HEK293T (cell line): ENCODE measurements at regions not wholly inside any gene's neighbourhood (a gene's known extent, or its start where the extent isn't known, plus 50 kb on each side); places are given as distances from the start of the nearest gene placed in this dataset.

Experiments
- CTCF ChIA-PET: fragments of 350-600 bp; formaldehyde crosslinking; extraction: SDS; loops from one replicate; lab custom pipeline; 2021; ENCODE audit warnings: antibody characterized with exemption, inconsistent platforms; lab: Yijun Ruan, JAX
- POLR2A ChIA-PET: fragments of 350-600 bp; formaldehyde crosslinking; extraction: SDS; loops from one replicate; lab custom pipeline; 2020; ENCODE audit warnings: antibody characterized with exemption, inconsistent platforms; lab: Yijun Ruan, JAX
- DNase-seq: peaks from one replicate; pipeline ENCODE4 v3.0.0; 2012; ENCODE audit warnings: mixed read lengths; ENCODE audit errors: extremely low spot score
- ARNT ChIP-seq: fragments of 450-650 bp; IDR thresholded peaks from 2 replicates; pipeline ENCODE4 v1.6.1; 2017; ENCODE audit warnings: mild to moderate bottlenecking
- BHLHE40 ChIP-seq: fragments of 450-650 bp; IDR thresholded peaks from 2 replicates; pipeline ENCODE4 v1.6.1; 2016; ENCODE audit warnings: mild to moderate bottlenecking, moderate library complexity, borderline replicate concordance
- CTBP1 ChIP-seq: fragments of 450-650 bp; IDR thresholded peaks from 2 replicates; pipeline ENCODE4 v1.6.1; 2016; ENCODE audit warnings: borderline replicate concordance
- ELF4 ChIP-seq: fragments of 450-650 bp; IDR thresholded peaks from 2 replicates; pipeline ENCODE4 v1.6.1; 2017; ENCODE audit warnings: antibody characterized with exemption
- FOXA1 ChIP-seq: fragments of 450-650 bp; IDR thresholded peaks from 2 replicates; pipeline ENCODE4 v1.6.1; 2016; ENCODE audit warnings: mild to moderate bottlenecking
- FOXK2 ChIP-seq: fragments of 450-650 bp; IDR thresholded peaks from 2 replicates; pipeline ENCODE4 v1.6.1; 2016; ENCODE audit warnings: mild to moderate bottlenecking
- FOXM1 ChIP-seq: fragments of 450-650 bp; IDR thresholded peaks from 2 replicates; pipeline ENCODE4 v1.6.1; 2017; ENCODE audit warnings: mild to moderate bottlenecking, borderline replicate concordance
- HDGF ChIP-seq: fragments of 450-650 bp; IDR thresholded peaks from 2 replicates; pipeline ENCODE4 v1.6.1; 2017; ENCODE audit warnings: antibody characterized with exemption, borderline replicate concordance
- L3MBTL2 ChIP-seq: fragments of 450-650 bp; conservative IDR thresholded peaks from 2 replicates; pipeline ENCODE4 v1.6.1; 2016; ENCODE audit warnings: mild to moderate bottlenecking
- LEF1 ChIP-seq: fragments of 450-650 bp; IDR thresholded peaks from 2 replicates; pipeline ENCODE4 v1.6.1; 2017; ENCODE audit warnings: mild to moderate bottlenecking, borderline replicate concordance
- NFRKB ChIP-seq: fragments of 450-650 bp; IDR thresholded peaks from 2 replicates; pipeline ENCODE4 v1.6.1; 2016; ENCODE audit warnings: mild to moderate bottlenecking, moderate library complexity
- PKNOX1 ChIP-seq: fragments of 450-650 bp; IDR thresholded peaks from 2 replicates; pipeline ENCODE4 v1.6.1; 2016
- SP1 ChIP-seq: fragments of 450-650 bp; IDR thresholded peaks from 2 replicates; pipeline ENCODE4 v1.6.1; 2017
- SUZ12 ChIP-seq: fragments of 450-650 bp; IDR thresholded peaks from 2 replicates; pipeline ENCODE4 v1.6.1; 2016; ENCODE audit warnings: mild to moderate bottlenecking
- TARDBP ChIP-seq: fragments of 450-650 bp; IDR thresholded peaks from 2 replicates; pipeline ENCODE4 v1.6.1; 2016
- ZNF384 ChIP-seq: fragments of 450-650 bp; IDR thresholded peaks from 2 replicates; pipeline ENCODE4 v1.6.1; 2016

DNA sequence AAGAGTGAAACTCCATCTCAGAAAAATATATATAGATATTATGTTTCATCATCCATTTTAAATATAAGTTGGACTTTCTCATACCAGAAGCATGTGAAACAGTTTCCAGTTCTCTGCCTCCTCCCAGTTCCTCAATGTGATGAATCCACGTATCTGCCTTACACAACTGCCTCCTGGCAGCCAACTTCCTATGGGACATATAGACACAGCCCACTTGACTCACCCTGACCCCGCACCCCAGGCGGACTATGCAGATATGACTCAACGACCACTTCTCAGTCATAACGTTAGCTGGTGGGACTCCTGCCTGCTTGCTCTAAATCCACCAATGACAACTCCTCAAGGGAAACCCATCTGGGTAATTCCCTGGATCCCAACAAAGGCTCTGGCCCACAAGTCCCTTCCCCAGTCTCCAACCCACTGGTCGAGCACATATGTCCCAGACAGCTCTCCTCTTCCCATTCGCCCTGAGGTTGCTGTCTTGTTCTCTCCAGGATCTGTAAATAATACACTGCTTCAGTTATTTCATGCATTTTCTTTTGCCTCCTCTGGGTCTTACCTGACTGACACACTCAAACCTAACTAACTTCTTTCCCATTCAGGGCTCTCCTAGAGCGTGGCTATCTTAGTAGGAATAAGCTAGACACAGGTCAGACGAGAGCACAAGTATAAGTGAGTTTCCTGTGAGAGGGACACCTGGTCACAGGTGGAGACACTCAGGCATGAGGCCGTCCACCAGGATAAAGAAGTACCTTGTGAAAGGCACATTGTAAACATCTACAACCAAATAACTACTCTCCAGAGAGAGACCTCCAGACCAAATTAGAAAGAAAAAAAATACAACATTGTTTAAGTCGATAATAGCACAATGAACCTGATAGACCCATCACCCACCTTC, 548.5 kb downstream of the CD83 start:
- DNase-seq: no peak
- ChIA-PET CTCF (no interaction called here), POLR2A (no interaction called here)
- TF ChIP-seq BHLHE40: no peak
- TF ChIP-seq PKNOX1: no peak

DNA sequence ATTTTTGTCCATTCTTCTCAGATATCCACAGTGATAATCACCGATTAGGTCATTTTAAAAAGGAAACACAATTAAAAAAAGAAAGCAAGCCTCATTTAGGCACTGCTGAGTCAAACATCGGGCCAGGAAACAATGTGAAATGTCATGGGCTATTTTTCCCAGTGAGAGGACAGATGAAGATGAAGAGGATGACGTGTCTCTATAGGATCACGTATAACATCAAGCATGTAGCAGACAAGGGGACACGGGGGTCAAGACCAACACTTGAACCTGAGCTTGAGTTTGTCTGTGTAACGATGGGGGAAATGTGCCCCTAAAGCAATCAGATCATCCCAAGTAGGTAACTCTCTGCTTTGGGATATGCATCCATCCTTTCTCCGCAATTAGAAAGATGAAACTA, 553.2 kb downstream of the CD83 start:
- POLR2A ChIA-PET: no interaction called here
- no peak for DNase-seq
- CTCF ChIA-PET: interaction anchor here (0.6 to 0.8 kb wide), 3 partner anchors 9 to 554 kb away, joined by 3 to 5 read pairs (median 4); no protein-coding TSS in a partner anchor
- TF ChIP-seq ZNF384 (no peak), FOXM1 (no peak), FOXA1 (no peak), NFRKB (no peak), HDGF (no peak), BHLHE40 (no peak), L3MBTL2 (no peak)

DNA sequence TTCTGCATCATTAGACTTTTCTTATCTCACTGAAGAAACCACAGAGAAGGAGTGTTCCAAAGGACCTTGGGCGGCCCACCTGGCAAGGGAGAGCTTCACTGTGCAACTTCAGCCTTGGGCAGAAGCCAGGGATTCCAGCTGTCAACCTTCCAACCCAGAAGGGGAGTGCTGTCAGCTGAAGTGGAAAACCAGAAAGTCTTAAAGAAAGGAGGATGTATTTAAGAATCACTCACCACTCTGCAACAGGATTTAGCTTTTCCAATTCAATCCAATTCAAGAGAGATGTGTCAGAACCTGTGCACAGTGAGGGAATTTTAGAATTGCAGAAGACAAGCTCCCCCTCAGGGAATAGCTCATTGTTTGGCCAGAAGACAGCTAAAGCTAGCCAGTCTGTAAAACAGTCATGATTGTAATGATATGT, 553.7 kb downstream of the CD83 start:
- CTCF ChIA-PET: interaction anchor here (0.6 to 0.8 kb wide), 2 partner anchors 9 to 554 kb away, joined by 3 to 4 read pairs; no protein-coding TSS in a partner anchor

GRCh38 chr6:14671937-14672336, 554.4 kb downstream of the CD83 start:
- no peak for DNase-seq
- TF ChIP-seq HDGF: no peak
- no peak for TF ChIP-seq SP1
- TF ChIP-seq ELF4: no peak
- no peak for TF ChIP-seq NFRKB
- no peak for TF ChIP-seq SUZ12
- TF ChIP-seq L3MBTL2: no peak
- no peak for TF ChIP-seq TARDBP
- no peak for TF ChIP-seq ARNT
- no peak for TF ChIP-seq FOXK2
- TF ChIP-seq ZNF384: no peak
- TF ChIP-seq FOXA1: no peak
- no peak for TF ChIP-seq PKNOX1
- TF ChIP-seq CTBP1: no peak
- CTCF ChIA-PET: no interaction called here
- POLR2A ChIA-PET: no interaction called here

More for the DNA sequence above, 553.7 kb downstream of the CD83 start:
- DNase-seq: no peak
- POLR2A ChIA-PET: no interaction called here
- TF ChIP-seq ZNF384: no peak
- TF ChIP-seq ELF4: no peak
- TF ChIP-seq TARDBP: no peak
- no peak for TF ChIP-seq LEF1
- no peak for TF ChIP-seq FOXM1
- no peak for TF ChIP-seq FOXK2
- no peak for TF ChIP-seq FOXA1
- TF ChIP-seq HDGF: no peak
- no peak for TF ChIP-seq NFRKB
- no peak for TF ChIP-seq L3MBTL2
- TF ChIP-seq BHLHE40: no peak
- no peak for TF ChIP-seq CTBP1
- TF ChIP-seq PKNOX1: no peak

DNA sequence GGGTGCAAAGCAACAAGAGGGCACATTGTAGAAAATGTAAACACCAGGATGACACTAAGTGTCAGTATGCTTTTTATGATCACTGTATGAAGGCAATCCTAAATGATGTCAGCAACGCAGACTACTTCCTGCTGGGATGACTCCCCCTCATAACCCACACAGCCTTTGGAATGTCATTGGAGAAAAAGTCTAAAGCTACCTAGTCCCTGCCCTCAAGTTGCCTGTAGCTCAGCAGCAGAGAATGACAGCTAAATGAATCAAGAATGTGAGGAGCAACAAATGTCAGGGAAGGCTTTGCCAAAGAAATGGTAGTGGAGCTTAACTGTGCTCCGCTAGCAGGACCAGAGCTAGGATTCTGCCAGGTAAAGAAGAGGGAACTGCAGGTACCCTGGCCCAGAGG, 555.6 kb downstream of the CD83 start:
- TF ChIP-seq FOXK2 (no peak), BHLHE40 (no peak), FOXA1 (no peak), L3MBTL2 (no peak), ZNF384 (no peak), SUZ12 (no peak), CTBP1 (no peak), SP1 (no peak), TARDBP (no peak), LEF1 (no peak), ELF4 (no peak), FOXM1 (no peak), ARNT (no peak), HDGF (no peak), NFRKB (no peak), PKNOX1 (no peak)
- CTCF ChIA-PET: no interaction called here
- POLR2A ChIA-PET: no interaction called here
- no peak for DNase-seq

GRCh38 chr6:14674458-14674857, 556.9 kb downstream of the CD83 start:
- ChIA-PET CTCF (no interaction called here), POLR2A (no interaction called here)
- TF ChIP-seq ELF4: no peak
- TF ChIP-seq FOXM1: no peak
- no peak for TF ChIP-seq PKNOX1
- TF ChIP-seq NFRKB: no peak
- no peak for TF ChIP-seq BHLHE40
- no peak for TF ChIP-seq LEF1
- TF ChIP-seq FOXK2: no peak
- no peak for TF ChIP-seq FOXA1
- TF ChIP-seq SP1: no peak
- no peak for DNase-seq
